ENCODE measurements at regions not wholly inside any gene's neighbourhood (a gene's known extent, or its start where the extent isn't known, plus 50 kb on each side); places are given as distances from the start of the nearest gene placed in this dataset.

DNA sequence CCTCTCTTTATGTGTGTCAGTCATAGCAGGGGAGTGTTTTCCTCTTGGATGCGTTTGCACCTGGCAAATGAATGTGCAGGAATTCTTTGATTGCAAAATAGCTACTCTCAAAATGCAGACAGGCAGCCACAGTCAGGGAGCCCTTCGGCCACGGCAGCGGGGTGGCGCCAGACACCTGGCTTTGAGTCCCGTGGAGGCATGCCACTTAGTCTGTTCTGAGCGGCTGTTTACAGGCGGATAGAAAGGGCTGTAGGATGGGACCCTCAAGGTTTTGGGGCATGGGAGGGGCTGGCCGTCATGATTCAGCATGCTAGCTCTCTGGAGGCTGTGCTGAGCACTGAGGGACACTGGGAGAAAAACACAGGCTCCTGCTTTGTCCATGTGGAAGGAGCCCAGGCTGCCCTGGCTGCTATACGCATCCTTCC lies 117.1 kb downstream of the SLC25A47 start:
- DNase-seq, result no peak

DNA sequence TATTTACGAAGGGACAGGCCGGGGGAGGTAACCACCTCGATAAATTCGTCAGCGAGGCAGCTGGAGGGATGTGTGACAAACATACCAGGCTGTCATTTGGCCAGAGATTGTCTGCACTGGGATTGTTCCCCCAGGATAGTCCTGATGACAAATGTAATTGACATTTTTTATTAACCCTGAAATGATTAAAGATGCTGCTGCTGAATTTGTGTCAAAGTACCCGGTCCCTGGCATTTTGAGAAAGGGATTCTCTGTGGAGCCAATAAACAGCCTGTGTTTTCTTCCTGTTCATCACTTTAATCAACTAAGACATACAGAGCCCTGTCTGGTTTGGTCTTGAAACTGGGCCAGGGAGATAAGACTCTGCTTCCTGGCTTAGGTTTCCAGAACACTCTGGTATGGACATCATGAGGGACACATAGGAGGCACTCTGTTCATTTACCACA lies 117.6 kb downstream of the SLC25A47 start:
- no peak for DNase-seq

DNA sequence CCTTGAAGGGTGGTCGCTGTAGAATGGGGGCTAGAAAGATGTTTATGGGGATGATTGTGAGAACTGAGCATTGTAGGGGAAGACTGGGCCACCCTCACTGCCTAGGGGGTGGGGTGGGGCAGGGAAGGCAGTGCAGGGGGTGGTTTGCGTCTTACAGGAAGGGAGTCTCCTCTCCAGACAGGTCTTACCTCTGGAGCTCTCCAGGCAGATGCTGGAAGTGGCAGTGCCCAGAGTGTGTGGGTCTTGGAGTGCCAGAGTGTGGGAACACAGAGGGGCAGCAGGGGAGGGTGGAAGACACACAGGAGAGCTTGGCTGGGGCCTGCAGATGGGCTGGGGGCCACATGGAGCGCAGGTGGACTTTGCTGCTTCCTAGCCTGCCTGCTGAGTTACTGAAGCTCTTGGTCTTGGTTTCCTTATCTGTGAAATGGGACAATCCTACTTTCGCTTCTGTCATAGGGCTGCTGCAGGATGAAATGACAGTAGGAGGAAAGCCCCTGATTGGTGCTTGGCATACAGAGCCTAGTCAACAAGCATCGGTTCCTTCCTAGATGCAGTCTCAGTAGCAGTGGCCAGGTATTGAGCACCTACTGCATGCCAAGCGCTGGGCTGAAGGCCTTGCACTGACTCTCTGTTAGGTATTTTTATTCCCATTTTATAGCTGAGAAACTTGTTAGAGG lies 118.3 kb downstream of the SLC25A47 start:
- no peak for DNase-seq

DNA sequence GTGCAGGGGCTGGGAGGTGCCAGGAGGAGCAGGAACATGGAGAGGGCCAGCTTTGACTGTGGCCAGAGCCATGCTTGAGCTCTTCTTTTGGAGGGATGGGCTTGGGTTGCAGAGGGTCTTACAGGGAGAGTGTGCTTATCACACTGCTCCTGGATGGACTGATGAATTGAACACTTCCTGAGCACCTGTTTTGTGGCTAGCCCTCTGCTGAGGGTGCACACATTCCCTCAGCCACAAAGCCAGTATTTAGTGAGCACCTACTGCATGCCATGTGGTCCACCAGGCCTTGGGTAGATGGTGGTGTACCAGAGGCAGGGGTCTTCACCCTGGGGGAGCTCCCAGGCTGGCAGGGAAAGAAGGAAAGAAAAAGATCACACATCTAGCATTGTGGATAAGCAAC lies 118.9 kb downstream of the SLC25A47 start:
- DNase-seq, result no peak

DNA sequence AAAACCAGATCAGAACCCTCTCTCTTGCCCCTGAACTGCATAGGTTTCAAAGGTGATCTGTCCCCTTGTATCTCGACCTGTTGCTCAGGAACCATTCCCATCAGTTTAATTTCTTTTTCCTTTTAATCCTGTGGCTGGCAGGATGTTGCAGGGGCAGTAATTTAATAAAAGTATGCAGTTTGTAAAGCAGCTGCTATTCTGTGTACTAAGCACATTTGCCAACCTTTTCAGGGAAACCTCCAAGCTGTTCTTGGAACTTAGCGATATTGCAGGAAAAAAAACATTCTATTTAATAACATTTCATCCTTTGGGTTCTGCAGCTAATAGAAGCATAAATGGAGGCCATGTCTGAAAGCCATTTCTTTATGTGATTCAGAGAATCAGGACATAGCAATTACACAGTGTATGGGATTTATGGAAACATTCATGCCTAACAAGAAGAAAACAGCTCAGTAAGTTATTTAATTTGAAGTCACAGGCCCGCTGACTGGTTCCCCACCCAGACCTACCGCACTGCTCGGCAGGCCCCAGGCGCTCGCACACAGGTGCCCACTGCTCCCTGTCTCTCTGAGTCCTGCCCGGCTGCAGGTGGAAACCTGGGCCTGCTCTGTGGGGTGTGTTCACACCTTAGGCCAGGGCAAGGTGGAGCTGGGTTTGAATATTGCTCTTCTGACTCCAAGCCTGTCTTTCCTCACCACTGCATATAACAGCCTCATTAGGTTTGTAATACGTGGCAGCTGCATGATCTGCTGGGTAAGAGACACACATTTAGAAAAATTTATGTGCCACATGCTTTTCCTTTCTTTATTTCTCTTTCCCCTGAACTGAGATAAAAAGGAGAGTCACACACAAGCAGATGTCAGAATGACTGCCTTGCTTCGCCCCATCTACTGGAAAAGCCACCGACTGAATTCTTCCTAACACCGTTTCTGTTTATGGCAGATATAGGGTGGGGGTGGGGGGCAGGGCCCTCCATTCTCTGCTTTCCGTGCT lies 119.7 kb downstream of the SLC25A47 start:
- DNase-seq, result no peak

DNA sequence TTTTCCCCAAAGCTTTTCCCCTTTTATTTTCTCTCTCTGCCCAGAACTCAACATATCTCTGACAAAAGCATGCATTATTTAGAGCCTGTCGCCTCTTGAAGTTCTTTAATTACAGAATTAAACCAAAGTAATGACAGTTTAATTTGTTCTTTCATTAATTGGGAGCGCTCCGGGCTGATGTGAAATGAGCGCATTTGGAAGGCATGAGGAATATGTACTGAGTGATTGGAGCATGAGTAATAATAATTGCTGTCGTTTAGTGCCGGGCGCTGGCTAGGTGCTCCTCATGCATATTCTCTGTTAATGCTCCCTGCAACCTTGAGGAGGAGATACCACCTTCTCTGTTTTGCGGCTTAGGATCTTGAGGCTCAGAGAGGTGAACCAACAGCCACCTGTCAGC lies 120.5 kb downstream of the SLC25A47 start:
- no peak for DNase-seq

DNA sequence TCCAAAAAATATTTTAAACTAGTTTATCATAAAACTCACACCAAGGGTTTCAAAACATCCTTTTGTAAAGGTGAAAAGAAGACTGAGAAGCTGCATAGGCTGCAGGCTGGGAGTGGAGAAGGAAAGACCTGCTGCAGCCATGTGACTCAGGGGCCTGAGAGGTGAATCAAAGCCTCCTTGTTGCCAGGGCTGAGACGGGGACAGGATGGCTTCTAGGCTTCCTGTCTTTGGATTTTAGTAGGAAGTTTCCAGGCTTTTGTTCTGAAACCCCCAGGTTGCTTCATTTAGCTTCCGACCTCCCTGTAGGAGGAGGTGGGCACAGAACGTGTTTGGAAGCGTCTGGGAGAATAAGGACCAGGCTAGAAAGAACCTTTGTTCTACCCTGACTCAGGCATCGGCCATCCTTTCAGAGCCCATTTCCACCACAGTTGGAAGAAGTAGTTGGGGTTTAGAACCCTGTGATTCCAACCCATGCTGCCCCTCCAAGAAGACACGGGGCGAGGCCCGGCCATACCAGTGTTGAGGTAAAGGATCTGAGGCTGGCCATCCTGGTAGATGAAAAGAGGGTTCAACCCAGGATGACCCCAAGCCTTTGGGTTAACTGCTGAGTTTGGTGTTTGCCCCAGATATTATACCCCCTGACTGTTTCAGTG lies 122.4 kb downstream of the SLC25A47 start:
- DNase-seq, result no peak

DNA sequence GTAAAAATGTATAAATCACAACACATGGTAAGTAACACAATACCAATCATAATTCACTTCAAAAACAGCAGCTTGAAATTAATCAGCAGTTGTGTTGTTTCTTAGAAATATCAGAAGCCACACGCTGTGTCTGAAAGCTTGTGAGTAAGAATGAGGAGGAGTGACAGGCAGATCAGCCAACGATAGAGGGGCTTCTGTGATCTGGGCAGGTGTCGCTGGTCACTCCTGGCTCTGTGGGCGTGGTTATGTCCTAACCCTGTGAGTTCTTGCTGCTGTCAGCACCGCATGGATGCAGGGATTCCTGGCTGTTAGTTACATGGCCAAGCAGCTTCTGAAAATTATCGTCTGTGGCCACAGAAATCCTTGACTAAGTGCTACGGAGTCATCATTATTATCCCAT lies 123.4 kb downstream of the SLC25A47 start:
- DNase-seq, result no peak

DNA sequence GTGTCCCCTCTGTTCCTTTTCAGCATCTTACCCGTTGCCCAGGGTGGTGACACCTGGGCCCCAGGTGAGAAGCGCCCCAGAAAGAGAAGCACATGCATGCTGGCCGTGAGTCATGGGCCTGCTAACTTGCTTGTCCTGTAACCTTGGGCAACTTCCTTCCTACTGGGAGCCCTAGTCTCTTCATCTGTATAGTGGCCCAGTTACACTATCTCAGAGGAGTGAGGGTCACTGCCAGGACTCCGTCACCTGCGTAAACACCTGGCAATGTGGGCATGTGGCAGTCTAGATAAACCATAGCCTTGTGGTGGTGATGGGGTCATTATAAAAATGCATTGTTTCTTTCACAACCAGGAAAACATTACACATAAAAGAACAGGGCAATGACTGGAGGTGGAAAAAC lies 125.2 kb downstream of the SLC25A47 start:
- DNase-seq, result no peak

DNA sequence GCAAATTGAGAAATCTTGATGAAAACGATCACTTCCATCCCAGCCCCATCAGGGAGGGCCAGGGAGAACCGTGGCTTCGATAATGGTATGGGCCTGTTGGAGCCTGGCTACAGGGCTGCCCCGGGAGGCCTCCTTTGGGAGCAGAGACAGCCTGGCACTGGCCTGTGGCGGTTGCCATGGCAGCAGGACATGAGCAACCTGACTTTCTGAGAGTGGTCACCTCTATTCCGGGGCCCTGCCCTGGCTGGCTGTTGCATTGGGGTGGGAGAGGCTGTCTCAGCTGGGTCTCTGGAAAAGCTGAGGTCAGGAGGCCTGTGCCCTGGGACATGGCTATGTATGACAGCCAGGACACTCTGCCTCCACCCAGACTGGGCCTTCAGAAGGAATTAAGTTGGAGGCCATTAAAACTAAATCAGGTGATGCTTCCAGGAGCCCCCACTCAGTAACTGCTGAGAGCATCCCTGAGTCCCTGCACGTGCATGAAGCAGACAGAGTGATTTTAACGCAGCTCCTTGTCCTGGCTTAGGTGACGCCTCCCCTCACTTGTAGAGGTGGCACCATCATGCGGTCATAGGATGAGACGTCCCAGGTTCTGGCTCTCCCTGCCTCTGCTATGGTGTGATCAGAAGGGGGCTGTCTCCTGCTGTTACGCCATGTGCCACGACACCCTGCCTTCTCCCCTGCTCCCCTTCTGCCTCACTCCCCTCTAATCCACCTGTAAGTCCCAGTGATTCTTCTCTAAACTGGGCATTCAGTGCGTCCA lies 126.3 kb downstream of the SLC25A47 start:
- DNase-seq, result no peak

DNA sequence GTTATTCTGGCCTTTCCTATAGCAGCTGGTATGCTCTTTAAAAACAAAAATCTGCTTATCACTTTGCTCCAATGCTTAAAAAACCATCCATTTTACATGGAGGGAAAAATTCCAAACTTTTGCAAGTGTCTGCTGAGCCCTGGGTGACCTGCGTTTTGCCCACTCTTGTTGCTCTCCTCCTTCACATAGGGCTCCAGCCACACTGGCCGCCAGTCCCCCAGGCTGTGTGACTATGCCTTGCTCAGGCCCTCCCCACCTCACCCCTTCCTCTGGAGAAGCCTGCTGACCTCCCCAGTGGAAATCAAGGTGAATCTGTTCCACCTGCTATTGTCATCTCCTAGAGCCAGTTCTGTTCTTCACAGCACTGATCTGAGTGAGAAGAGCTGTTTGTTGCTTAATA lies 126.9 kb downstream of the SLC25A47 start:
- no peak for DNase-seq

DNA sequence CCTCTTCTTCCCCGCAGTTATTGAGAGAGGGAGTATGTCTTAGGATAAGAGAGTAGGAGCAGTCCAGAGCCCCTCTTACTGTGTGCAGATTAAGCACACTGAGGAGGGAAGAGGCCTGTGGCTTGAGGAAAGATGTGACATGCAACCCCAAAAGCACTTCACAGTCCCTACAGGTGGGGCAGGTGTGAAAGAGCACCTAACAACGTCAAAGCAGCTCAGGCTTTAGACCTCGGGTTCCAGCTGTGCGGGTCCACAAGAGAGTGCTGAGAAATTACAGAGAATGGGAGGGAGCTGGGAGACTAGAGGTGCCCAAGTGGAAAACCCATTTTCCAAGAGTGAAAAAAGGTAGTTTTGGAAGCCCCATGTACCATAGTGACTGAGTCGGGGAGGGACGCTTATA lies 127.6 kb downstream of the SLC25A47 start:
- DNase-seq, result no peak

DNA sequence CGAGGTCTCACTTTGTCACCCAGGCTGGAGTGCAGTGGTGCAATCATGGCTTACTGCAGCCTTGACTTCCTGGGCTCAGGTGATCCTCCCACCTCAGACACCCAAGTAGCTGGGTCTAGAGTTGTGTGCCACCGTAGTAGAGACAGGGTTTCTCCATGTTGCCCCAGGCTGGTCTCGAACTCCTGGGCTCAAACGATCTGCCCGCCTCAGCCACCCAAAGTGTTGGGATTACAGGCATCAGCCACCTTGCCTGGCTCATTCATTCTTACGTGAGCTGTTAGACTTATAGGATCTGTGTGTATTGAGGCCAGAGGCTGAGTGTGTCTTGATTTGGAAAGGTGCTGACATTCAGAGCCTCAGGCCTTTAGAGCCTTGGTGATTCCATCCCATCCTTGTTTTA lies 128.1 kb downstream of the SLC25A47 start:
- no peak for DNase-seq

DNA sequence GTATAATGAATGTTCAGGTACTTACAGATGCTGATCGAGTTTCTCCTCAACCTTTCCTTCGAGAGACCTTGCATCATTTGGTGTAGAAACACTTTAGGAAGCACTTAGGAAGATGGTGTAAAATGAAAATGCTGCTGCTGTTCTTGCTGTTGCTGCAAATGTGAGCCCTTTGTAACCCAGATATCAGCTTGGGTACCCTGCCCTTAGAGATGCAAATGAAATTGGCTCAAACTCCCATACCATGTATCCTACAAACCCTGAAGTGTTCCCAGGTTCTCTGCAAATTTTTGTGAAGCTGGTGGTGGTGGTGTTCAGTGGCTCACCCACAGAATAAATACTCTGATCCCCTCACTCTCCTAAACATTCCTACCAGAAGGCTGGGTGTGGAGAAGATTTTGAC lies 130.8 kb downstream of the SLC25A47 start:
- no peak for DNase-seq

DNA sequence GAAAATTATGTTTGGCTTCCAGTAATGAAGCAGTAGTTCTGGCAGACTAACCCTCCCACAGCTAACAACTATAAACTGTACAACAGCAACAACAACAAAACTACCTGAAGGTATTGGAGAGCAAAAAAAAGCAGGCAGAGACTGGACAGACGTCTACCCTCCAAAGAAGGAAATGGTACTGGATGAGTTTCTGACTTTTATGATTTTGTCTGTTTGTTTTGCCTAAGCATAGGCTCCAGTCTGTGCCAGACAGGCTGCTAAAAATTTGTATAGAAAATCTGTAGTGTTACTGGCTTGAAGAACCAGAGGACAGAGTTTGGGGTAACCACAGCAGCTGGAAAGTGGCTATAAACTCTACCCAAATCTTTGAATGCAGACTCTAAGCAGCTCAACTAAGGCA lies 131.3 kb downstream of the SLC25A47 start:
- DNase-seq, result no peak

DNA sequence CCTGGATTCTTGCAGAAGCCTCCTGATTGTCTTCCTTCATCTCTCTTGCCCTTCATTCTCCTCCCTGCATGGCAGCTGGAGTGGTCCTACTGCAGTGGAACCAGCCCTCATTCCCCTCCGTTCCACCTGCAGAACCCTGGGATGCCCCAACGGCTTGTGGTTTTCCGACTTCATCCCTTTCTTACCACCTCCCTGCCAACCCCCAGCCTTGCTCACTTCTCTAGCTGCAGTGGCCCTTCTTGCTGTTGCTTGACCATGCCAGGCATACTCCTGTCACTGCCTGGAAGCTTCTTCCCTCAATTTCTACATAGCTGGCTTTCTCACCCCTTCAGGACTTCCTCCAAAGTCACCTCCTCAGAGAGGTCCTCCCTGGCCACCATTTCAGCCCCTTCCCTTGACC lies 123.3 kb downstream of the BEGAIN start:
- DNase-seq, result no peak

DNA sequence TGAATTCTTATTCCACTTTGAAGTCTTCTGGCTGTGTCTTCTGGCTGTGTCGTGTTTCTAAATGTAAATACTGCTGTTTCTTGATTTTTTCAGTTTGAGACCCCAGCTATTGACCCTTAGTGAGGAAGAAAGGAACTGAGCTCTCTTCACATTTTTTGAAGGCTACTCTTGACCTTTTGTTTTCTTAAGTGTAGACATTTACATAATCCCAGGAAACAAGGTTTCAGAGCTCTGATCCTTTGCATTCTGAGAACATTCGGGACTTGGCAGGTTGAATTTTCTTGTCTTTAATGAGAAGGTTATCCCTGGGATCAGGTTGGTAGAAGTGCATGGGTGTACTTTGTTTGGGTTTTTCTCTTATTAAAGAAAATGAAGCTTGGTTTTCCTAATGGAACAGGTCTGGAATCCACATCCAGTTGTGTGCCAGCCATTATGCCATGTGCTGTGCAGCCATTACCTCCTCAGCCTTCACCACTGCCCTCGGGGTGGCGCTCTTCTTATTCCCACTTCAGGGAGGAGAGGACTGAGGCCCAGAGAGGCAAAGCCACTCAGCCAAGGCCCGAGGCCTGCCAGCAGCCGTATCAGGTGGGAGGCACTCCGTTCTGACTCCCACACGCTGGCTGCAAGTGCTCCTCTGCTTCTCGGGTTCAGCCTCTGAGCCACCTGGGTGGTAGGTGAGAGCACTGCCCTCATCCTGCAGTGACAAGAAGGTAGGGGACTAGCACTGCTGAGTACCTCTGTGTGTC lies 120.9 kb downstream of the BEGAIN start:
- no peak for DNase-seq

DNA sequence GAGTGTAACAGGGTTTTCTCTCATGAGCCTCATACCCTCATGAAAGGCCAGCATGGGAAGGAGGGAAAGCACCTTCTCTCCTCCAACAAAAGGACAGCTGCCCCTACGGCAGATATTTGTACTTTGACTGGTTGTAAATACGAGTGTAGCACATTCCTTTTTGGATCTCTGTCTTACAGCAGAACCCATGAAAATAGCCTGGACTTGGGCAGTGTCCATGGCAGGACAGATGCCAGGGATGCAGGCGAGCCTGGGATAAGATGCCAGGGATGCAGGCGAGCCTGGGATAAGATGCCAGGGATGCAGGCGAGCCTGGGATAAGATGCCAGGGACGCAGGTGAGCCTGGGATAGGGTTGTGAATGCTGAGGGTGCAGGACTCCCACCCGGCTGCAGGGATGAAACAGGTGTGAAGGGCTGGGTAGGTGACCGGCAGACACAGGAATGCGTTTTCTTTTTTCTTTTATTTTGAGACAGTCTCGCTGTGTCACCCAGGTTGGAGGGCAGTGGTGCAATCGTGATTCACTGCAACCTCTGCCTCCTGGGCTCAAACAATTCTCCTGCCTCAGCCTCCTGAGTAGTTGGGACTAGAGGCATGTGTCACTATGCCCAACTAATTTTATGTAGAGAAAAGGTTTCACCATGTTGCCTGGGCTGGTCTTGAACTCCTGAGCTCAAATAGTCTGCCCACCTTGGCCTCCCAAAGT lies 120.0 kb downstream of the BEGAIN start:
- DNase-seq, result no peak

DNA sequence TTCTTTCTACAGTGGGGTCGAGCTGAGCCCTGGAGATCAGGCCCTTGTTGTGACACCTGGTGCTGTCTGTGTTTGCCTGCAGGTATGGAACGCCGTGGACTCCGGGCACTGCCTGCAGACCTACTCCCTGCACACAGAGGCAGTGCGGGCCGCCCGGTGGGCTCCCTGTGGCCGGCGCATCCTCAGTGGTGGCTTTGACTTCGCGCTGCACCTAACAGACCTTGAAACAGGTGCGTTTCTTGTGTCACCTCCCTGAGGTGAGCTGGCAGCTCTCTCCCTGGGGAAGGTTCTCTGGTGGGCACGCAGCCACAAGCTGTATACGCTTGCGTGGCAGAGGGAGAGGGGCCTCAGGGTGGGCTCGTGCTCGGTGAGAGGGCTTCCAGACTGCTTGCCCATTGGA lies 119.3 kb downstream of the BEGAIN start:
- no peak for DNase-seq

DNA sequence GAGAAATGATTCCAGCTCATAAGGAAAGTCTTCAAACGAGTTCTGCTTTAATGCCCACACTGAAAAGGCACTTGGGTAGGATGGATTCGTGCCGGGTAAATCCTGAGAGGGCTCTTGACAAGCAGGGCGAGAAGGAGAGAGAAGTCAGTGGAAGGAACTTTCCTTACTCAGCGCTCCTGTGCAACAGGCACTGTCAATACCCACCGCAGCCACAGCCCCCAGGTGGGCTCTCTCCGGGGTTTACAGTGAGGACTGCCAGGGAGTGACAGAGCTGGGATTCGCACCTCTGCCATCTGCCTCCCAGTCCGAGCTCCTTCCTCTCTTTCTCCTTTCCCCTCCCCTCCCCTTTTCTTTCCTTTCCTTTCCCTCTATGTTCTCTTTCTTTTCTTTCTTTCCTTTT lies 118.7 kb downstream of the BEGAIN start:
- DNase-seq, result no peak

Measured in Kasumi-1 (cell line).